HG03095 (cell line): ENCODE measurements at regions not wholly inside any gene's neighbourhood (a gene's known extent, or its start where the extent isn't known, plus 50 kb on each side); places are given as distances from the start of the nearest gene placed in this dataset.

ENCODE experiments used
- ATAC-seq: cut with Tn5 transposase; IDR thresholded peaks from one replicate; pipeline ENCODE4 v1.9.1; 2021; ENCODE audit warnings: moderate library complexity; ENCODE audit not compliant: unreplicated experiment

DNA sequence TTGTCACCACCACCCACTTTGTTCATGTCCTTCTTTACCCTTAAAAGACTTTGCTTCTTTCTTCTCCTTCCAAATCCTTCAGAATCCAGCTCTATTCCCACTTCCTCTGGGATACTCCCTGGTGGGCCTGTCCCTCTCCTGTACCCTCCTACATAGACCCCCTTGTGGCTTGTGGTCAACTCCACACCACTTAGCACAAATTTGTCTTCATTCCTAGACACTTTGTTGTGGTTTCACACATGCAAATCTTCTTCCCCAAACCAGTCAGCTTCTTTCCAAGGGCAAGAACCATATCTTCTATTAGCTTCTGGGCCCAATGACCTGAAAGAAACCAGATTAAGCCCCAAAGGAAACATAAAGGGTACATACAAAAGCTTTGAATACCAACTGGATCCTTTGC is 342.4 kb downstream of the TNS1 start:
- no peak for ATAC-seq

DNA sequence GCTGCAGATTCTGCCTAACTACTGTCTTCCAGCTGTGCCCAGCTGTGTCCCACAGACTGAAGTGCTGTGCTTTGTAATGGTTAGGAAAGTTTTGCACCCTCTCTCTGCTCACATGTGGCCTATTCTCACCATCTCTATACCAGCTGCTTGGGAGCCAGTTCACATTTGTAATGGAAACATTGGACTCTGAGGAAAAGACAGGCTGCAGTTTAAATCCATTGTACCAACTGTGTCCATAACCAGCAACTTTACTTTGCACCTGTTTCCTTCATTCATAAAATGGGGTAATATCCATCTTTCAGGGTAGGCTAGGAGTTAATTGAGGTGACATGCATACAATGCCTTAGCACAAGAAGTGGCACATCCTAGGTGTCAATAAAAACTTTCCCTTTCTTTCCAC is 344.0 kb downstream of the TNS1 start:
- ATAC-seq = no peak

DNA sequence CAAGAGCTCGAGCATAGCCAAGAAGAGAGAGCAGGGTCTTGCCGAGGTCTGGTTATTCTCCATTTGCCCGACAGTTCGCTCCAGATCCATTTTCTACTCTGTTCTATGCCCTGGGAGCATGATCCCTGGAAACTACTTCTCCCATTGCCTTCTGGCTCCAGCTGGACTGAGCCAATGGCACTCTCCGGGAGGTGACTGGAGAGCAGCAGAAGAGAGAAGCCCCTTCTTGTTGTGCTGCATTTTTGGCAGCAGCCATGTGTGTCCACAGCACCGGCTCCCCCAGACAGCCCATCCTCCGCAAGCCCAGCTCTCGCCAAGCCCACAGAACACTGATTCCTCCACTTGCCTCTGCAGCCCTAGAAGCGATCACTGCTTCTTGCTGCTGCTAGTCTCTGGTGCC is 345.5 kb downstream of the TNS1 start:
- ATAC-seq = no peak

DNA sequence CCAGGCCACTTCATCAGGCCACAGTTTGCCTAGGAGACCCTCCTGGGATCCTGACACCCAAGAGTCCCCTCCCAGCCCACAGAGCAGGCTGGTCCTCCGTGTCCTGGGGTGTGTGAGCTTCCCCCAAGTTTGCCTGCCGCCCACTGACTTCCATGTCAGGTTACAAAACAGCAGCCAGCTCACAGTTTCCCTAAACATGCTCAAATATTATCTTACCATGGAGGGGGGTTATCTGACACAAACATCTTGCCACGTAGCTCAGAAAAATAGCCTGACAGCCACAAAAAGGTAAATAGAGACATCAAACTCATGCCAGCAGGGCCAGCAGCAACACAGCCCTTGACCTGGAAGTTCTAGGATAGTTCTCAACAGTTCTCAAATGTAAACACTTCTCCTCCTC is 346.5 kb downstream of the TNS1 start:
- ATAC-seq = no peak

DNA sequence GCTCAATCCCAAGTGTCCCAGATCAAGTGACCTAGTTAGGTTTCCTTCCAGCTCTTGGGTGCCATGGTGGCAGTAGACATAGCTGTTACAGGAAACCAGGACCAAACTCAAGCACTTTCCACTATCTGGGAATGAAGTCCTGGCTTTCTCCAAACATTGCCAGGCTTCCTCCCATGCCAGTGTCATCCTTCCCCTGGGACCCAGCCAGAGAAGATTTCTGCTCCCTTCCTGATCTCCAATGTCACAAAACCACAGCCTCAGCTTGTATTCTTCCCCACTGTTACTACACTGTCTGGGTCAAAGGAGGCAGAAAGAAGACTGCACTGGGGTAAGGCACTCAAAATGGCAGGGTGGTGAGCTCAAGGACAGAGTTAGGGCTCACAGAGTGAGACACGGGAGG is 347.1 kb downstream of the TNS1 start:
- no peak for ATAC-seq

DNA sequence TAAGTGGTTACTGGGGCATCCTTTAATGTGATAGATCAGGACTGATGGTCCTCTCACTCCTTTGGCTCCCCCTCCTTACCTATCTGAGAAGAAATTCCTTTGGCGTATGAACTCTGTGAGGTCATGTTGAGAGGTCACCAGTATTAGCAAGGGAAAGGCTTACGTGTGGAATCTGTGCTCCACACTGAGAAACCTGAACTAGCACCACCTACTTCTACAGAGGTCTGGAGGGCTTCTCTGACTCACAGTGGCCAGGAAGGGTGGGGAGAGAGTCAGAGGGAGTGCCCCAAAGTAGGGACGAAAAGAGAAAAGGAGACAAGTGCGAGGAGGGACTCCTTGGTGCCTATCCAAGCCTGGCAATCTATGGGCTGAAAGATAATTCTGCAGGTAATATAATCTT is 348.6 kb downstream of the TNS1 start:
- no peak for ATAC-seq

DNA sequence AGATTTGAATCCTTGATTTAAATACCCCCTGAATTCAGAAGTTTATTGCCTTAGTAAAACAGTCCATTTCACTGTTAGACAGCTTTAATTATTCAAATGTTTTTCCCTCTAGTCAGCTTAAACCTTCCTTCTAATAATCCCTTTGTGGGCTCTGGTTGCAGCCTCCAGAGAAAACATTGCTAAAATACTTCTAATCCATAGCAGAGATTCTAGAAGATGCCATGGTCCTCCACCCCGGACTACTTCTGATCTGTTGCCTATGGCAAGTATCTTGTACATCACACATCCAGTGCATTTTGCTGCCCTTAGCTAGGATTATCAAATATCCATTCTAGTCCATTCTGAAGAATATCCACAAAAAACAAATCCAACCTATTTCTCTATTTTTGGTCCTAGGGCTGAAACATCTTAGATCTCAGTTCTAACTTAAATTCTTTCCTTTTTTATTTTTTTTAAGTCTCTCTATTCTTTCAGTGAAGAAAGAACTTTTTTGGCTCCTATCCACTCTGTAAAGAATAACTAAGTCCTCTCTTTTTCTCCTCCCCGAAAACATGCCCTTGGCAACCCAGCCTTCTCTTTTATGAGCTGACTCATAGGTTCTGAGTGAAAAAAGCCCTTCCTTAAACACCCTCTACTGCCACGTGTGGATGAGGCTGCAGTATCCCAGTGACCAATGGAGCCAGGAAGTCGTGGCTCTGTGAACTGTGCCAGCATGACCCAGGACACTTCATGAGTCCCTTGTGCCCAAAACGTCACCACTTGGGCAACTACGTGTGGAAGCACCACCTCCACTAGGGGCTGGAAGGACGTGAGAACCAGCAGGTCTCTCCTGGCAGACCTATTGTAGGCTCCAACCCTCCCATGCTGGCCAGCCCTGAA is 349.8 kb downstream of the TNS1 start:
- ATAC-seq = no peak

DNA sequence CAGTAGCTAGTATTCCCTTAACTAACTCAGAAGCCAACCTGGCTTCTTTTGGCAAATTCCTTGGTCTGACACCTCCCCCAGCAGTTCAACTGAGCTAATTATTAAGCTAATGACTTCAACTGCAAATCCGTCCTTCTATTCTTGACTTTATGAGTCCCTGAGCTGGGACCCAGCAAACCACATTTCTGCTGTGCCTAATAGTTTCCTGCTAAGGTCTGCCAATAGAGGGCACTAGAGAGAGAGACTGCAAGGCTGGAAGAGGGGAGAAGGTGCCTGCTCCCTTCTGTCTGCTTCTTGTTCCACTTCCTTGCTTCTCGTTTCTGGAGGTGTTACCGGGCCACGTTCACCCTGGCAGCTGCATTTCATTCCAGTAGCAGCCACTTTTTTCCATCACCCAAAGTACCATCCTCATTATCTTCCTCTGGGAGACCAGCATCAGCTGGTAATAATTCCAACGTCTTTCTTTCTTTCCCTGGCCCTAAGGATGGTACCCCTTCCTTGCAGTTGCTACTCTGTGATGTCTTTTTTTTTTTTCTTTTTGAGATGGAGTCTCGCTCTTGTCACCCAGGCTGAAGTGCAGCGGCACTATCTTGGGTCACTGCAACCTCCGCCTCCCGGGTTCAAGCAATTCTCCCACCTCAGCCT is 352.0 kb downstream of the TNS1 start:
- no peak for ATAC-seq

DNA sequence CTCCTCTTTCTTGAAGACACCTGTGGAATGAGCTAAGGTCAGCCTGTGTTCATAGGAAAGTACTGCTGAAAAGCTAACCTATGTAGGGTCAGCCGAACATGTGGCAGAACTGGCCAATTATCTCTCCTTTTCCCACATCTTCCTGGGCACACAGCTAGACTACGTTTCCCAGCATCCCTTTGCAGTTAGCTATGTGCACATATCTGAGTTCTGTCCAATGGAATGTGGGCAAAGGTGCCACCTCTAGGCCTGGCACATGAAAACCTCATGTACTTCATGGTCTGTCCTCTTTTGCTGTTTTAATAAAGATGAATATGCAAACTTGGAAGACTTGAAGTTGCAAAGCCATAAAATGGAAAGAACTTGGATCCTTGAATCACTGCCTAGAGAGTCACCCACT is 352.6 kb downstream of the TNS1 start:
- no peak for ATAC-seq

DNA sequence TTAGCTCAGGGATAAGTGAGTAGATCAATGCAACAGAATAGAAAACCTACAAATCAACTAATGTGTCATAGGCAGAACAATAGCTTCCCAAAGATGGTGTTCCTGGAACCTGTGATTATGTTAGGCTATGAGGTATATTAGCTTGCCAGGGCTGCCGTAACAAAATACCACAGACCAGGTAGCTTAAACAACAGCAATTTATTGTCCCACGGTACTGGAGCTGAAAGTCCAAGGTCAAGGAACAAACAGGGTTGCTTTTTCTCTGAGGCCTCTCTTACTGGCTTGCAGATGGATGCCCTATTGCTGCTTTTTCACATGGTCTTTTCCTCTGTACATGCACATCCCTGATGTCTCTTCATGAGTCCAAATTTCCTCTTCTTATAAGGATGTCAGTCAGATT is 354.9 kb downstream of the TNS1 start:
- ATAC-seq = no peak

DNA sequence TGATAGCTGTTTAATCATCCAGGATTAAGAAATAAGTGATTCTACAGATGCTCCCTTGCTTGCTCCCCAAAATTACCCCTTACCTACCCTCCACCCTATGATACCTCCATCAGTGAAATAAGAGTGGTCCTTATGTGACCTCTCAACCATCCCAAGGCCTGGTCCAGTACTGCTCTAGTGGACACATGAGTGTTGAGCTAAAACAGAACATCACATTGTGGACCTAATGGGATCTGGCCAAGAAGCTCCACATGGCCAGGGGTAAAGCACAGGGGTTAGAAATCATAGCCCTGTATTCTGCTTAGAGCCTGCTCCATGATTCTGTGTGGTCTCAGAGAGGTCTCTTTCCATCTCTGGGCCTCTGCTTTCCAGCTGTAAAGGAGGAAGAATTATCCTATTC is 355.6 kb downstream of the TNS1 start:
- no peak for ATAC-seq

DNA sequence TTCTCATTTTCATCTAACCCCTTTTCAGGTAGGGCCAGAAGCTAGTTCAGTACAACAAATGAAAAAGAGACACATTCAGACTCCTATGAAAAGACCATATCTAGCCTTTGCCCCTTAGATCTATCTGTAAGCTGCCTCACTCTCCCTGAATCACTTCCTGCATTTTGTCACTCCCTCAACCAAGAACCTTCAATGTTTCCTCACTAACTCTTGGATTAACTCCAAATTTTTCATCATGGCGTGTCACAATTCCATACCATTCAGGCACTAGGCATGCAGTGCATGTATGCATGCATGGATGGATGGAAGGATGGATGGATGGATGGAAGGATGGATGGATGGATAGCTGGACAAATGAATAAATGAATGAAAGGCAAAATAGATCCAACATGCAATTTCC is 356.9 kb downstream of the TNS1 start:
- no peak for ATAC-seq

DNA sequence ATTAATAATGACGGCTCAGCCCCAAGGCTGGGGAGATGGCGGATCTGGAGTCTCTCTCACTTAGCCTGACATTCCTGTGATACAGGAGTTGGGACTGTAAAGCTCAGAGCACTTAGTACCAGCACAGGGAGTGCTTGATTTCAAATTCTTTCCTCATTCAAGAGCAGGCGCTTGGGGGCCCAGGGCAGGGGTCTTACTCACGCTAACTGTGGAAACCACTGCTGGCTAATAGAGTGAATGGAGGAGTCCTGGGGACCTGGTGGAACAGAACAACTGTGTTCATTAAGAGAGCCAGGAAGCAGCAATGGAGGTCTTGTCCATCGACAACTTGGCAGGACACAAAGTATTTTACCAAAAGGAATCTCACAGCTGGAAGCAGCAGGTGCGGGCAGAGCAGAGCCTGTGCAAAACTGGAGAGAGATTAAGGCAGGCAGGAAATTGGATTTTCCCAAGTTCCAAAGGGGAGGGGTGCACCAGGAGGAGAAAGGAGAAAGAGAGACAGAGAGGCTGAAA is 358.9 kb downstream of the TNS1 start:
- no peak for ATAC-seq

DNA sequence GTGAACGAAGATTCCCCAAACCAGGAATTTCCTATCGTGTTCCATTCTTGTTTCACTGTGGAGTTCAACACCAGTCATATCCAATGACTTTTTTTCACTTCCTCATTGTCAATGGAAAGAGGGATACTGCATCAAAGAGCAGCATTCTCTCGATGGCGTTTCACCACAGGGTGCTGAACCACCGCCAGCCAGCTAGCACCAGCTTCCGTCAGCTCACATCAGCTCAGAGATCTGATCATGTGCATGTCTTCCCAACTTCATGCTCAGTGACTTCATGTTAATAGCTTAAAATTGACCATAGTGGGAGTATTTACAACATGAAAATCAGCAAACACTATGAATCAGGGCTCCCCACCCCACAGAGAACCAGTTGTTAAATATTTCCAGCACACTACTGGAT is 359.9 kb downstream of the TNS1 start:
- ATAC-seq = no peak

DNA sequence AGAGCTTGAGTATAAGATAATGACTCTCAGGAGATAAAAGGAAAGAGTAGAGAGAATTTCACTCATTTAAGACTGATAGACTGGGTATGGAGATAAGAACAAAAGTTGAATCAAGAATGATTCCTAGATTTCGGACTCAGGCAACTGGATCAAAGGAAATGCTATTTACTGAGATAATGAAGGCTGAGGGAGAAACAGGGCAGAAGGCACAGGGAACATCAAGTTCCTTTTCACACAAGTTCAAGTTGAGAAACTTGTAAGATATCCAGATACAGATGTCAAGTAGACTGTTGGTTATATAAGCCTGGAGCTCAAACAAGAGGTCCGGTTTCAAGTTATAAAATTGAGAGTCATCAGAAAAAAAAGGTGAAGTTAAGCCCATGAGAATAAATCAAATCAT is 360.8 kb downstream of the TNS1 start:
- no peak for ATAC-seq

DNA sequence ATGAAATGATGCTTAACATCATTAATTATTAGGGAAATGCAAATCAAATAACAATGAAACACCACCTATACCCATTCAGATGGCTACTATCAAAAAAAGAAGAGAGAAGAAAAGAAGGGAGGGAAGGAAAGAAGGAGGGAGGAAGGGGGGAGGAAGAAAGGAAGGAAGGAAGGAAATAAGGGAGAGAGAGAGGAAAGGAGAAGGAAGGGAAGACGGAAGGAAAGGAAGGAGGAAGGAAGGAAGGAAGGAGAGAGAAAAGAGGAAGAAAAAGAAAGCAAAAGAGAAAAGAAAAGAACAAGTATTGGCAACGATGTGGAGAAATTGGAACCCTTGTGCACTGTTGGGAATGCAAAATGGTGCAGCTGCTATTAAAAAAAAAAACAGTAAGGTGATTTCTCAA is 363.3 kb downstream of the TNS1 start:
- no peak for ATAC-seq

DNA sequence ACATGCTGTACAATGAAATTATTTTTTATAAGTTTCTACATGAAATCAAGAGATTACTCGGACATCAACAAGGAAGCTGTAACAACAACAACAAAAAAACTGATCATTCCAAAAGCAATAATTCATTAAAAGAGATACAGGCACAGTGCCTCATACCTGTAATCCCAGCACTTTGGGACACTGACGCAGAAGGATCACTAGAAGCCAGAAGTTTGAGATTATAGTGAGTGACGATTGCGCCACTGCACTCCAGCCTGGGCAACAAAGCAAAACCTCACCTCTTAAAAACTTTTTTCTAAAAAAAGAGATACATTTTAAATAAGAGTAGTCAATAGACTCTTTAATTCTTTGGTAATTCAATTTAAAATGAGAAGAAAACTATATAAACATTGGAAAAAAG is 364.3 kb downstream of the TNS1 start:
- no peak for ATAC-seq

DNA sequence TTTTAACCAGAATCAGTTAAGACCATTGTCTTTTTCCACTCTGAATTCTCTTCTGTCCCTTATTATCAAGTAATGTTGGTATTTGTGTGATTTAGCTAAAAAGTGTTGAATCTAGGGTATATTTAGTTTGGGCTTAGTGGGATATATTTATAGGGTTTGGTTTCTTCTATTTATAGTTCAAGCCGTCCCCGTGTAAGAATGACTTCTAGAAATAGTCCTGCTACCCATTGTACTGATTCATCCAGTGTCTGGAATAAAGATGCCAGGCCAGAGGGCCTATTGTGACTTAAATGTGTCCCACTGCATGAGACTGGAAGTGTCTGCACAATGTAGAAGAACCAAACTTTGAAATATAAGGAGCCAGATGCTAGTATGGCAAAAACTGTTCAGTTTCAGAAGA is 364.8 kb downstream of the TNS1 start:
- ATAC-seq = no peak

DNA sequence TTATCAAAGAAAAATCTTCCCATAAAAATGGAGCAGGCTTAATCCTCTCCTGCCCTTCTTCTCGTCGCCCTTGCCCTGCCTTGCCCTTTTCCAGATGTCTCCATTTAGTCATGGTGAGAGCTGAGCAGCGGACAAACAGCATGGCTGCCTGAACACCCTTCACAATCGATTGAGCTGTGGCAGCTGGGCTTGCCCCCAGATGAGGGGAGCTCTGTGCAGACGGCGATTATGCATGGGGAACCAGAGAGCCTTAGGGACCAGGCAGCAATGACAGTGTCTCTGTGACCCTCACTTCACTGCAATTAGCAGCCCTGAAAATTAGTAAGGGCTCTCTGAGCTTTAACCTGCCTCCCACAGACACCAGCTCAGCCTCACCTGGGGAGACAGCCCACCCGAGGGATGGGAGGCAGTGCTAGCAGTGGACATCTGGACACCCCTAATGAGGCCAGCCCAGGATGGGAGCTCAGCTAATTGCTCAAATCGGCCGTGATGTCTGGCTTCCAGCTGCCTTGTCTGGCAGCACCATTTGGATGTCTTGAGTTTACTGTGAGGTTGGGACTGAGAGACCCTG is 365.7 kb downstream of the TNS1 start:
- no peak for ATAC-seq

DNA sequence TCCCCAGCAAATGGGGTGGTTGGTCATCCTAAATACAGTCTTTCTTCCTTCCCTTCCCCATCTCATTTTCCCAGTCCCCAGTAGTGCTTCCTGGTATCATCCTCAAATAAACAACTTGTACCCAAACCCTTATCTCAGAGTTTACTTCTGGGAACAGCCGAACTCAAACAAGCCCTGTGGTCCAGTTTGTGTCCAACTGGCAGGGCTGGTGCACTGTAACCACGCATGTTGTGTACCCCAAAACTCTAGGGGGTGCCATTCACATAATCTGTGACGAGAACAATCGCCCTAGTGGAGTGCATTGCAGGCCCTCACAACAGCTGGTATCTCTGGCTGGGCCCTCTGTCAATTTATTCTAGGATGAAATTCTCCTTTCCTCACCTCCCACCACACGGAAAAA is 366.2 kb downstream of the TNS1 start:
- ATAC-seq = no peak

DNA sequence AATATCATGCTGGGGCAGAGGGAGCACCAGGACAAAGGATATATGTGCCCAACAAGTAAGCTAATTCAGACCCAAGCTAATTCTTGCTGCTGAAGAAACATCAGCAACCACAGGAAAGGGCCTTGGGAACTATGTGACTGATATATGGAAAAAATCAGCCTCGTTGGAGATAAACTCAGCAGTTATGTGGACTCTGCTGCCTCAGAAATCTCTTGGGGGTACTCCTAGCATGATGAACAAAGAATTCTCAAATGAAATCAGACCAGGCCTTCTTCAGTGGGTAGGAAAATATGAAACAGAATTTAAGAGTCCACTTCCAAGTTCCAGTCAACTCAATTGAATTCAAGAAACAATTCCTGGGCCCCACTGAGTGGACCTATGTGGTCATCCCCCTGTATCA is 367.9 kb downstream of the TNS1 start:
- ATAC-seq = no peak

DNA sequence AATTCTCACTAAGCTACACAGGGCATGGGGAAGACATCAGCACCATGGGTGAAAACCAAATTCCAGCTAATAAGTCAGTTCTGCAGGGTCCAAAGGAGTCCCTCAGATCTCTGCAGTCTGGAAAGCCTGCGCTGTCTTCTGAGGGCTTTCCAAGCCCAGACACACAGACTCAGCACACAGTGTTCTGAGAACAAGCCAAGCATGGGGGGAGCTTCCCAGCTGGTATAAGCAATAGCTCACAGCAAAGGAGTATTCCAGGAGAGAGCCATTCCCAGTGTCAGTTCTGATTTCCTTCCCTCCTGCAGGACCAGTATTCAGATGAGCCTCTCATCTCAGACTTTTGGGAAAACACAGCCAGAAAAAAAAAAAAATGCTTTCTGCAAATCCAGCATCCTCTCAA is 370.8 kb downstream of the TNS1 start:
- no peak for ATAC-seq
